ENCODE measurements at regions not wholly inside any gene's neighbourhood (a gene's known extent, or its start where the extent isn't known, plus 50 kb on each side); places are given as distances from the start of the nearest gene placed in this dataset.
"Not testable (repeated sequence)": the region's sequence is repeated elsewhere in the genome, so short reads cannot be mapped to it uniquely, and the experiment has no call there.

GRCh38 chr1:224535641-224536040 lies 80.5 kb upstream of the CNIH3 start:
- no peak for DNase-seq (ENCODE audit: low spot score)

DNA sequence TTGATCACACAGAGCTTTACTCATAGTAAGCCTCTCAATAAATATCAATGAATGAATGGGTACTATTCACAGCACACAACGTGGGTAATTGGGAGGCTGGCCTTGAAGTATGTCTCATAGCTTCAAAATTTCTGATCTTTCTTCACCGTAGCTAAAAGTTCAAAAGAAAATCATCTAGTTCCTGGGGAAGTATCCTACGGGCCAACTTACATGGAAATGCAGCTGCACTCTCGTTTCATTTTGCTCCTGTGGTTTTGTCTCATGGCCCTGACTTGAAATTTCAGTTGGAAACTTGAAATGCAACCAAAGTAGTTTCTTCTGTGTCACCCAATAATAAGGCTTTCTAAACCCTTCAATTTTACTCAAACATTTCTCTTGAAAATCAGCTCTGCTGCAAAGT lies 76.1 kb upstream of the CNIH3 start:
- no peak for DNase-seq (ENCODE audit: low spot score)

GRCh38 chr1:224540535-224540934 lies 75.6 kb upstream of the CNIH3 start:
- no peak for DNase-seq (ENCODE audit: low spot score)

GRCh38 chr1:224541072-224541790 lies 74.9 kb upstream of the CNIH3 start:
- no peak for DNase-seq (ENCODE audit: low spot score)

- DNase-seq (ENCODE audit: low spot score) = no peak
These were observed 74.1 kb upstream of the CNIH3 start for GRCh38 chr1:224541901-224542630.

GRCh38 chr1:224542783-224543440 lies 73.2 kb upstream of the CNIH3 start:
- DNase-seq (ENCODE audit: low spot score) = peak; percentile 8

- no peak for DNase-seq (ENCODE audit: low spot score)
These were observed 72.7 kb upstream of the CNIH3 start for GRCh38 chr1:224543453-224543852.

GRCh38 chr1:224544346-224545110 lies 71.6 kb upstream of the CNIH3 start:
- DNase-seq (ENCODE audit: low spot score) = no peak

DNA sequence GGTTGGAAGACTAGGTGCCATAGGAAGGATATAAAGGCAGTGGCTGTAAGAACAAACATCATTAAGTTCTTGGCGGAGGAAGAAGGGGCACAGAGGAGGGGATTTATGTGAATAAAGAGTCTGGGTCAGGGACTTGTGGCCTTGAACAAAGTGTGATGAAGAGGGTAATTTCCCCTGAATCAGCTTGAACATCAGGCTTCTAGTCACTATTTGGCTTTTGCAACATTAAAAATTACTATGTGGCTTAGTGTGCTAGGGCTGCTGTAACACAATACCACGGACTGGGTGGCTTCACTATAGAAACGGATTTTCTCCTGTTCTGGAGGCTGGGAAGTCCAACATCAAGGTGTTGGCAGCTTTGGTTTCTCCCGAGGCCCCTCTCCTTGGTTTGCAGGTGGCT lies 70.5 kb upstream of the CNIH3 start:
- DNase-seq (ENCODE audit: low spot score) = no peak

GRCh38 chr1:224548676-224549075 lies 67.4 kb upstream of the CNIH3 start:
- no peak for DNase-seq (ENCODE audit: low spot score)

- not testable (repeated sequence) for DNase-seq (ENCODE audit: low spot score)
These were observed 64.9 kb upstream of the CNIH3 start for GRCh38 chr1:224551189-224551588.

- no peak for DNase-seq (ENCODE audit: low spot score)
These were observed 62.1 kb upstream of the CNIH3 start for GRCh38 chr1:224554056-224554455.

DNA sequence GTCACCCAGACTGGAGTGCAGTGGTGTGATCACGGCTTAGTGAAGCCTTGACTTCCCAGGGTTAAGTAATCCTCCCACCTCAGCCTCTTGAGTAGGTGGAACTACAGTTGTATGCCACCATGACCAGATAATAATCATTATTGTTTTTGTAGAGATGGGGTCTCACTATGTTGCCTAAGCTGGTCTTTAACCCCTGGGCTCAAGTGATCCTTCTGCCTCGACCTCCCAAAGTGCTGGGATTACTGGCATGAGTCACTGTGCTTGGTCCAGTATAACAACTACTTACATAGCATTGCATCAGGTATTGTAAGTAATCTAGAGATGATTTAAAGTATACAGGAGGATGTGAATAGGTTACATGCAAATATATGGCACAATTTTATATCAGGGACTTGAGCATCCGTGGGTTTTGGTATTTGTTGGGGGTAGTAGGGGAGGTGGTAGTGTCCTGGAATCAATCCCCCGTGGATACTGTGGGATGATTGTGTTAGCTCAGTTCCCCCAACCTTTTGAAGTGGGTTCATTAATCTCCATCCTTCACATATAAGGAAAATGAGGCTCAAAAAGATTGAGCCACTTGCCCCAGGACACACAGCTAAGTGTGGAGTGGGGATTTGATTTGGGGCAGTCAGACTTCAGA lies 61.4 kb upstream of the CNIH3 start:
- no peak for DNase-seq (ENCODE audit: low spot score)

DNA sequence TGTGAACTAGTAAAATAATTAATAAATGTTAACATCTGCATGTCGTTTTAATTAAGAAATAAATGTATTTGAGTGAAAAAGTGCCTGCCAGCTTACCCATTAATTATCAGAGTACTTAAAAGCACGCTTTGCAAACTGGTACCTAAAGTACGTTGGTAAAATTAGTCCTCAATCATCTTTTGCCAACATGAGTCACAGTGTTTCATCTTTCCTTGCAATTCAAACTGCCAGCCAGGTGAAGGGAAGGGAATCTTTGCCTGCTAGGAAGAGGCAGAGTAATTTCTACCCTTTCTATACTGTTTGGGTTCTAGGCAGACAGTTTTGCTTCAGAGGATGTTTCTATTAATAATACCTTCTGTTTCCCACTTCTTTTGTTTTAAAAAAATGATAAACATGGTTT lies 57.2 kb upstream of the CNIH3 start:
- DNase-seq (ENCODE audit: low spot score) = no peak

GRCh38 chr1:224559981-224560728 lies 56.0 kb upstream of the CNIH3 start:
- DNase-seq (ENCODE audit: low spot score) = no peak

- not testable (repeated sequence) for DNase-seq (ENCODE audit: low spot score)
These were observed 53.2 kb upstream of the CNIH3 start for GRCh38 chr1:224562881-224563280.

DNA sequence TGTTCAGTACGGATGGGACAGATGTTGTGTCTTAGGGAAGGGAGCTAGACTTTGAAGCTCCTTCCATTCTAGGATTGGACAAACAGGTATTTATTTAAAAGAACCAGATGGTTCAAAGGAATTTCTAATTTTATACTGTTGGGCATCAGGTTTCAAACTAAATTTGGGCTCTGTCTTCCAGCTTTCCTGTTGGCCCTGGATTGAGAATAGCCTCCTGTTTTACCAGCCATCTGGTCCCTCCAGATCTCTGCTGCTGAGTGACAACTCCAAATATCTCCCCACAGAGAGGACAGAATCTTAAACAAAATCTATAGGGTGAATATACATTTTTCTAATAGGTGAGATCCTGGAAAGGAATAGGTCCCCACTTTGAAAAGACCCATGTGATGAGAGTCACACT lies 52.5 kb upstream of the CNIH3 start:
- DNase-seq (ENCODE audit: low spot score) = no peak

GRCh38 chr1:224564454-224565084 lies 51.5 kb upstream of the CNIH3 start:
- no peak for DNase-seq (ENCODE audit: low spot score)

DNA sequence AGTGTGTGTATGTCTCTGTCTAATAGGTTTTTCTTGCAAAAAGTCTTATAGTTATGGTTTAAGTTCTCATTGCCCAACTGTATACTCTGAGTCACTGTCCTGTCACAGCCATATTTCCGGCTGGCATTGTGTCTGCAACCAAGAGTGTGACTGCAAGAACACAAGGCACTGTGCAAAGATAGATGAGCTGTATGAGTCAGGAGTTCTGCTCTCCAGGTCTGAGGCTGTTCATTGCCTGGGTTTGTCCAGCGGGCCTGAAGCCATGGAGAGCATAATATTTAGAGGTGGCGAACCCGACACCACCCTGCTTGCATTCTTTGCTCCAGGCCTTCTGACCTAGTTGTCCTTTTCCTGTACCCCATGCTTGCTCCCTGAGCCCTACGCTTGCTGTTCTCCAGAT lies 50.9 kb upstream of the CNIH3 start:
- DNase-seq (ENCODE audit: low spot score) = no peak

DNA sequence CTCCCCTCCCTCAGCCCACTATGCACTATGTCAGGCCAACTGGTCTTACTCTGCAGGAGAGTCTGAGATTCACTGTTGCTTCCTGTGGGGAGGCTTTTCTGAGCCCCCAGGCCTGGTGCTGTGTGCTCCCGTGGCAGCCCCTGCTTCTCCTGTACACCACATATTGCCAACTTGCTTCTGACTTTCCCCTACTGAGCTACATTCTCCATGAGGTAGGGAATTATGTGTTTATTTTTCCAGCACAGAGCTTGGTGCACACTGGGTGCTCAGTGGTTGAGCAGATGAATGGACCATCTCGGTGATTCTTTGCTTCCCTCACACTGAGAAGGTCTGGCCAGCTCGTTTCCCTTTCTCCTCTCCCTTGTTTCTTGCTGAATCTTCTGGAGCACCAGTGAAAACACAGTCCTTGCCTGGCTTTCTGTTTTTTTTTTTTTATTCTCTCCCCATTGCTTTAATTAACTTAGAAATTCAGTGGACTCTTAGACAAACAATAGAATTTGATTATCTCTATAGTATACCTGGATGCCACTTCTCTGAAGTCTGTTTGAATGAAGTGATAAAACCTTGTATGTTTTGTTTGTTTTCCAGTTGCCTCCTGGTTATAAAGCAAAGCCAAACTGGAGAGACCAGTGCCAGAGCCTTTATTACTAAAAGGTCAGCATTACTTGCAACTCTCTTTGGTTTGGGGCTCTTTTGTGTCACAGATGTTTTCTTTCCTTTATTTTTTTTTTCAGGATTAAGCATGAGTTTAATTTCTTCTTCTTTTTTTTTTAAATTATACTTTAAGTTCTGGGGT lies 50.3 kb upstream of the CNIH3 start:
- no peak for DNase-seq (ENCODE audit: low spot score)
